Right lobe of liver (tissue), 6 donors: ENCODE measurements at regions not wholly inside any gene's neighbourhood (a gene's known extent, or its start where the extent isn't known, plus 50 kb on each side); places are given as distances from the start of the nearest gene placed in this dataset.

Experiments used
- ATAC-seq, 4 donors: fragments of 200-7000 bp; cut with Tn5 transposase; one replicate each; pipeline ENCODE4 v1.9.1; 2020; ENCODE audit warnings: mild to moderate bottlenecking in 4 of 4, moderate library complexity in 4 of 4
- DNase-seq, 3 donors: peaks; one replicate each; pipeline ENCODE4 v3.0.0-alpha.2; 2020
- H3K27ac ChIP-seq, 3 donors: fragments of 200-600 bp; one replicate each; pipeline ENCODE4 v1.8.0; 2022
- H3K27me3 ChIP-seq, 2 donors: fragments of 200-600 bp; one replicate each; pipeline ENCODE4 v1.8.0; 2022
- H3K36me3 ChIP-seq, 4 donors: fragments of 200-600 bp; sonication (generic) in 1 of 4; one replicate each; pipeline versions ENCODE4 v1.5.1 to v1.8.0; 2017 to 2022; ENCODE audit warnings: control low read depth in 1 of 4
- H3K4me1 ChIP-seq, 4 donors: fragments of 200-600 bp; sonication (generic) in 1 of 4; one replicate each; pipeline versions ENCODE4 v1.5.1 to v1.8.0; 2017 to 2022; ENCODE audit warnings: control low read depth in 1 of 4
- H3K4me3 ChIP-seq, 3 donors: fragments of 200-600 bp; one replicate each; pipeline ENCODE4 v1.8.0; 2022
- H3K9me3 ChIP-seq, 4 donors: fragments of 200-600 bp; sonication (generic) in 1 of 4; one replicate each; pipeline versions ENCODE4 v1.5.1 to v1.8.0; 2017 to 2022; ENCODE audit warnings: control low read depth in 1 of 4
- POLR2A ChIP-seq: fragments of 450-650 bp; IDR thresholded peaks from one replicate; pipeline ENCODE4 v1.6.1; 2017; ENCODE audit warnings: antibody characterized with exemption, mild to moderate bottlenecking
- WGBS: methylation state at CpG from one replicate; pipeline ENCODE4 v1.1.6; 2018; ENCODE audit warnings: low coverage, low lambda C conversion rate; ENCODE audit not compliant: insufficient coverage; ENCODE audit errors: missing lambda C conversion rate; 5-methylcytosine and 5-hydroxymethylcytosine counted together
- intact Hi-C, 2 donors: fragments of 100-400 bp; cut with DNase I; formaldehyde crosslinking; loops; one replicate each; pipeline versions ENCODE4 v1.11.2 to v1.14.1; 2022
- TF ChIP-seq, protein P1 (sequence below), 4 donors: fragments of 200-600 bp in 3 of 4; fragments of 450-650 bp in 1 of 4; IDR thresholded peaks; one replicate each; pipeline versions ENCODE4 v1.5.1 to v1.8.0; 2016 to 2022; ENCODE audit warnings: antibody characterized with exemption in 4 of 4, mild to moderate bottlenecking in 2 of 4
- donor health status: DM: no; HTN: yes; CAD: no.
- donor health status: DM: no; HTN: no; CAD: no.
- donor health status: DM: no; HTN: no; CAD: no.
- donor health status: DM: no; HTN: yes; CAD: no.
- donor health status: DM: no; HTN: yes; CAD: no.

GRCh38 chrX:40151211-40152172 is 53.7 kb upstream of the BCOR start:
- peak; percentile 27 to 62 (median 59) for DNase-seq
- WGBS = 16% methylated on average over 22 of the region's 60 CpGs

DNA sequence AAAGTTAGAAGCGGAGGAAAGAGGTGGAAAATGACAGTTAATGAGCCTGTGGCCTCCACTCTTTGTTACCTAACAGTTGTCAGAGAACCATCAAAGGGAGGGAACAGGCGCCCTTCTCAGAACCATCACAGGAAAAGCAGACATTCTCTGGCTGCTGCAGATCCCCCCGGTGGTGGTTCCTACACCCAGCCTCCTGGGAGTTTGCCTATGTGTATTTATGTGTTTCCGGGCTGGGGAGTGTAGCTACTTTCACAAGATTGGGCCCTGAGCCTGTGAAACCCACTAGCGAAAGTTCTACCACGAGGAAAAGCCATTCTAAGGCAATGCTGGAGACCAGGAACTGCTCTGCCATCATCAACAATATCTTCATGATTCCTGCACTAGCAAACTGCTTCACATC is 52.7 kb upstream of the BCOR start:
- Histone ChIP-seq H3K4me1 (peaks cover 0 to 13% (median 2%) of the 10 kb centered on the region in 4 donors), H3K36me3 (no peaks in the 10 kb centered on the region), H3K9me3 (no peaks in the 10 kb centered on the region), H3K4me3 (no peak overlapping the region), H3K27ac (no peak overlapping the region), H3K27me3 (peaks cover 0 to 3% of the 10 kb centered on the region in 2 donors)
- DNase-seq = peak in 1 of 3 donors; percentile 2
- TF ChIP-seq, protein P1, sequence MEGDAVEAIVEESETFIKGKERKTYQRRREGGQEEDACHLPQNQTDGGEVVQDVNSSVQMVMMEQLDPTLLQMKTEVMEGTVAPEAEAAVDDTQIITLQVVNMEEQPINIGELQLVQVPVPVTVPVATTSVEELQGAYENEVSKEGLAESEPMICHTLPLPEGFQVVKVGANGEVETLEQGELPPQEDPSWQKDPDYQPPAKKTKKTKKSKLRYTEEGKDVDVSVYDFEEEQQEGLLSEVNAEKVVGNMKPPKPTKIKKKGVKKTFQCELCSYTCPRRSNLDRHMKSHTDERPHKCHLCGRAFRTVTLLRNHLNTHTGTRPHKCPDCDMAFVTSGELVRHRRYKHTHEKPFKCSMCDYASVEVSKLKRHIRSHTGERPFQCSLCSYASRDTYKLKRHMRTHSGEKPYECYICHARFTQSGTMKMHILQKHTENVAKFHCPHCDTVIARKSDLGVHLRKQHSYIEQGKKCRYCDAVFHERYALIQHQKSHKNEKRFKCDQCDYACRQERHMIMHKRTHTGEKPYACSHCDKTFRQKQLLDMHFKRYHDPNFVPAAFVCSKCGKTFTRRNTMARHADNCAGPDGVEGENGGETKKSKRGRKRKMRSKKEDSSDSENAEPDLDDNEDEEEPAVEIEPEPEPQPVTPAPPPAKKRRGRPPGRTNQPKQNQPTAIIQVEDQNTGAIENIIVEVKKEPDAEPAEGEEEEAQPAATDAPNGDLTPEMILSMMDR (IDR thresholded peaks at IDR 0.05) = no peak
- TF ChIP-seq POLR2A = no peak
- 27% methylated on average over 4 of the region's 6 CpGs for WGBS
- intact Hi-C loops = loop anchor here (5.0 to 10.0 kb wide), 2 partner anchors 43 to 46 kb away; no protein-coding TSS in a partner anchor
- ATAC-seq = no peak

More at GRCh38 chrX:40151211-40152172, 53.7 kb upstream of the BCOR start:
- H3K4me1 ChIP-seq = peaks cover 0 to 15% (median 2%) of the 10 kb centered on the region in 4 donors
- H3K9me3 ChIP-seq = no peaks in the 10 kb centered on the region
- TF ChIP-seq, protein P1 (IDR thresholded peaks at IDR 0.05) = no peak
- no peaks in the 10 kb centered on the region for H3K36me3 ChIP-seq
- ATAC-seq = peak in 2 of 4 donors; percentile 4 to 7
- H3K27ac ChIP-seq = no peak overlapping the region
- intact Hi-C loops = loop anchor here (5.0 to 10.0 kb wide), 2 partner anchors 44 to 47 kb away; no protein-coding TSS in a partner anchor
- no peak overlapping the region for H3K4me3 ChIP-seq
- H3K27me3 ChIP-seq = no peaks in the 10 kb centered on the region

- ATAC-seq (no peak), DNase-seq (no peak)
- H3K9me3 ChIP-seq = no peaks in the 10 kb centered on the region
- H3K27me3 ChIP-seq = peaks cover 0 to 6% of the 10 kb centered on the region in 2 donors
- intact Hi-C loops = loop anchor here (5.0 to 10.0 kb wide), 2 partner anchors 42 to 45 kb away; no protein-coding TSS in a partner anchor
- peaks cover 0 to 13% (median 2%) of the 10 kb centered on the region in 4 donors for H3K4me1 ChIP-seq
- no peak overlapping the region for H3K4me3 ChIP-seq
- 40% methylated on average over 14 of the region's 17 CpGs for WGBS
- no peak overlapping the region for H3K27ac ChIP-seq
- H3K36me3 ChIP-seq = no peaks in the 10 kb centered on the region
- TF ChIP-seq POLR2A = no peak
- TF ChIP-seq, protein P1 (IDR thresholded peaks at IDR 0.05) = no peak
These were observed 51.8 kb upstream of the BCOR start for GRCh38 chrX:40149286-40150175.
